Dendritic cell treated with granulocyte-macrophage colony-stimulating factor and Interleukin-4, amounts not matched to agents 40 ng/mL and 50 ng/mL, for 4 days (primary cell): ENCODE measurements at regions not wholly inside any gene's neighbourhood (a gene's known extent, or its start where the extent isn't known, plus 50 kb on each side); places are given as distances from the start of the nearest gene placed in this dataset.

Experiments
- H3K27ac Mint-ChIP-seq: one replicate; pipeline ENCODE4 v1.8.0; 2022; ENCODE audit warnings: mild to moderate bottlenecking, mixed read lengths
- H3K27me3 Mint-ChIP-seq: one replicate; pipeline ENCODE4 v1.8.0; 2022; ENCODE audit warnings: mild to moderate bottlenecking, mixed read lengths
- H3K36me3 Mint-ChIP-seq: one replicate; pipeline ENCODE4 v1.8.0; 2022; ENCODE audit warnings: low read depth, mixed read lengths
- H3K4me1 Mint-ChIP-seq: one replicate; pipeline ENCODE4 v1.8.0; 2022; ENCODE audit warnings: low read depth, mixed read lengths
- H3K4me3 Mint-ChIP-seq: one replicate; pipeline ENCODE4 v1.8.0; 2022; ENCODE audit warnings: mild to moderate bottlenecking, moderate library complexity, mixed read lengths
- H3K9me3 Mint-ChIP-seq: one replicate; pipeline ENCODE4 v1.8.0; 2022; ENCODE audit warnings: mixed read lengths
- intact Hi-C: fragments of 100-400 bp; cut with micrococcal nuclease; formaldehyde crosslinking; loops from one replicate; pipeline ENCODE4 v1.15.0; 2022

DNA sequence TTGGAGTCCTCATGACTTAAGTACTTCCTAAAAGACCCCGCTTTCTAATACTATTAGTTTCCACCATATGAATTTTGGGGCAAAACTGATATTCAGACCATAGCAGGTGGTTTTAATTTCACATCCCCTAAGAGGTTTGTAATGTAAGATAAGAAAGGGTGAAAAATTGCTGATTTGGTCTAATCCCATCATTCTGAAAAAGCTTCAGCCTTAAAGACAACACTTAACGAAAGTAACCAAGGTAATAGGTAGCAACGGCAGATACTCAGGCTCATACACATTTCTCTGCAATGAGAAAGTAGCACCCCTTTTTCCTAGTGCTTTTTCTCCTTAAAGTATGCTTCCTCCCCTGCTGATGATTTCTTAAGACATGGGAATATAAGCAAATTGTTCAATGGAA, 376.9 kb upstream of the LYPLAL1 start:
- no peaks in the 10 kb centered on the region for H3K4me1 Mint-ChIP-seq
- no peak overlapping the region for H3K4me3 Mint-ChIP-seq
- H3K9me3 Mint-ChIP-seq, result no peaks in the 10 kb centered on the region
- H3K27me3 Mint-ChIP-seq, result no peaks in the 10 kb centered on the region
- H3K27ac Mint-ChIP-seq, result no peak overlapping the region
- H3K36me3 Mint-ChIP-seq, result no peaks in the 10 kb centered on the region
- intact Hi-C loops, result no loop called here

DNA sequence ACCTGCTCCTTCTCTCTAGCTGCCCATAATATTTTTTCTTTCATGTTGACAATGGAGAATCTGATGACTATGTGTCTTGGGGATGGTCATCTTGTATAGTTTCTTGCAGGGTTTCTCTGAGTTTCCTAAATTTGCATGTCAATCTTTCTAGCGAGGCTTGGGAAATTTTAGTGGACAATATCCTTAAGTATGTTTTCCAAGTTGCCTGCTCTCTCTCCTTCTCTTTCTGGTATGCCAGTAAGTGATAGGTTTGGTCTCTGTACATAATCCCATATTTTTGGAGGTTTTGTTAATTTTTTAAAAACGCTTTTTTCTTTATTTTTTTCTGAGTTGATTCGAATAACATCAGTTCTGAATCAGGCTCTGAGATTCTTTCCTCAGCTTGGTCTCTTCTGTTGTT, 370.9 kb upstream of the LYPLAL1 start:
- Mint-ChIP-seq H3K36me3 (no peaks in the 10 kb centered on the region), H3K9me3 (no peaks in the 10 kb centered on the region), H3K4me1 (no peaks in the 10 kb centered on the region), H3K27ac (no peak overlapping the region), H3K27me3 (no peaks in the 10 kb centered on the region), H3K4me3 (no peak overlapping the region)
- intact Hi-C loops, result no loop called here

DNA sequence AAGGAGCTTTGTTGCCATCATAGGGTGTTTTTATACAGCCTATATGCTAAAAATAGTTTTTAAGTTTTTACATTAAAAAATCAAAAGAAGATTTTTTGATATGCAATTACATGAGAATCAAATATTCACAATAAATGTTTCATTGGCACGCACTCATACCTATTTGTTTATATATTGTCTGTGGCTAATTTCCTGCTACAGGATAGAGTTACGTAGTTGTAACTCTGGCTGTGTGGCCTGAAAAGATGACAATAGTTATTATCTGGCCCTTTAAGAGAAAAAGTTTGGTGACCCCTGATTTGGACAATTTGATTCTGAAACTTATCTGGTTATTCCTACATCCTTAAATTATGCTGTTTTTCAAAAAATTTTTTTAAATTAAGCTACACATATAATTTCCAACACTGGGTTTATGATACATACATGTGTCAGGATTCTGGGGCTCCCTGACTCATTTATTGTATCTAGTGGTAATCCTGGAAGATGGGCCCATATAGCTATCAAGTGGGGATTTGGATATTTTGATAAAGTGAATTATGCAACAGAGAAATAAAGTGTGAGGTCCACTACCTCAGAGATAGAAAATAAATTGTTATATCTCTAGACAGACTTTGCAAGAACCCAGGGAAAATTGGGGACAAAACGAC, 370.2 kb upstream of the LYPLAL1 start:
- H3K36me3 Mint-ChIP-seq, result no peaks in the 10 kb centered on the region
- no peaks in the 10 kb centered on the region for H3K9me3 Mint-ChIP-seq
- no peaks in the 10 kb centered on the region for H3K4me1 Mint-ChIP-seq
- no peak overlapping the region for H3K27ac Mint-ChIP-seq
- intact Hi-C loops, result no loop called here
- no peak overlapping the region for H3K4me3 Mint-ChIP-seq
- H3K27me3 Mint-ChIP-seq, result no peaks in the 10 kb centered on the region

DNA sequence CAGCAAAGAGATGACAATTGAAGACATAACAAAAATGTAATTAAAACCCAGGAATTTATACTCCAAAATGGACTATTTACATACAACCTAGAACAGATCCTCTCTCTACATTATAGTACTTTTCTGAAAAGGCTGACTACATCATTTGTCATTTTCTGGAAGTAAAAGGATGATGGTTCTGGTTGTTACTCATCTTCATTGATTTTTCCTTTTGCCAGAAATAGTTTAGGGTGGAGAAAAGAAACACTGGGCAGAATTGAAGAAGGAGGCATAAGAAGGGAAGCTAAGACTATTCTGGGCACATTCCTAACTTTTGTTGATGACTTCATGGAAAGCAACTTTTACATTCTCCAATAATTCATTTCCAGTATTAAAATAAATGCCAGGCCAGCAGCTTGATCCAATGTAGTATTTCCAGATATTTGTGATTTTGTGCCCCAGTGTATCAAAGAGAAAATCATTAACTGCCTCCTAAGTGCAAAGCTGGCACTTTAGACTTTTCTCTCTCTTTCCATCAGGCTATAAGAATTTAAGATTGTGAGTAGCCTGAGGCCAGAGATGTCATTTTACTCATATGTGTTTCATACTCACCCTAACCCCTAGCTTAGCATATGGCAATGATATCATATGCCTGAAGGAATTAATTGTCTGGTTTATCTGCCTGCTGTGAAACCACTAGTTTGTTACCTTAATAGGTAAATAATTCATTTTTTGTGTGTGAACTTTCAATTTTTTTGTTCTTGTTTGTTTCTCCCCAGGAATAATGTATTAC, 369.5 kb upstream of the LYPLAL1 start:
- Mint-ChIP-seq H3K27me3 (no peaks in the 10 kb centered on the region), H3K9me3 (no peaks in the 10 kb centered on the region), H3K4me3 (no peak overlapping the region), H3K4me1 (no peaks in the 10 kb centered on the region), H3K27ac (no peak overlapping the region), H3K36me3 (no peaks in the 10 kb centered on the region)
- intact Hi-C loops, result no loop called here

DNA sequence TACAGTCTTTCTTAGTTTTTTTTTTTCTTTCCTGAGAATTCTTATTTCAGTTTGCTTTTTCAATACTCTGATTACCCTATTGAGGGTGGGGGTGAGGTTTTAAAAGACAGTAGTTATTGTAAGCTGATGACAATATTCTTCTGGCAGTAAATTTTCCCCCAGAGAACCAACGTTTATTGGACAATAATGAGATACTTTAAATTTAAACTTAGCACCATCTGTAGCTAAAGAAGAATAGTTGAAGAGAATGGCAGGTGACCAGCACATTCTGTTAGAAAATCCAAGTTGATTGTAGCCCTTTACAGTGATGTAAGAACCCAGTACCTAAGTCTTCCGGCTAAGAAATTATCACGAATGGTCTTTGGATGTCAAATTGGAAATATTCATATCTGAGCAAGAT, 364.6 kb upstream of the LYPLAL1 start:
- Mint-ChIP-seq H3K27me3 (no peaks in the 10 kb centered on the region), H3K4me1 (no peaks in the 10 kb centered on the region), H3K9me3 (no peaks in the 10 kb centered on the region), H3K27ac (no peak overlapping the region), H3K4me3 (no peak overlapping the region), H3K36me3 (no peaks in the 10 kb centered on the region)
- intact Hi-C loops, result no loop called here

DNA sequence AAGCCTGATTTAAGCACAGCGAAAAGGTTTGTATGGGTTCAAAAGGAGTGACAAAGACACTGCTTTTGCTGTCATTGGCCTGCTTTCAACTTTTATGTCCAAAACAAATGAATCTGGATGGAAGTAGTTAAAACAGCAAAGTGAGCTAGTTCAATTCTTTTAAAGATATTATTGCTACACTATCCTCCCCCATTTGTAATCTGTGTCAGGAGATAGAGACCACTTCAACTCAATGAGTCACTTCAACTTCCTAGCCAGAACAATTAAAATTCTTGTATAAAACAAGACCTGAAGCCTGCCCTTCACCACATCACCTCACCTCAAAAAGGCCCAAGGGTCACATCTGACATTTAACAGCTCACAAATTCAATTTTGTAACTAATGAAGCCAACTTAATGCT, 364.1 kb upstream of the LYPLAL1 start:
- Mint-ChIP-seq H3K9me3 (no peaks in the 10 kb centered on the region), H3K4me1 (no peaks in the 10 kb centered on the region), H3K36me3 (no peaks in the 10 kb centered on the region), H3K4me3 (no peak overlapping the region), H3K27me3 (no peaks in the 10 kb centered on the region), H3K27ac (no peak overlapping the region)
- intact Hi-C loops, result no loop called here

DNA sequence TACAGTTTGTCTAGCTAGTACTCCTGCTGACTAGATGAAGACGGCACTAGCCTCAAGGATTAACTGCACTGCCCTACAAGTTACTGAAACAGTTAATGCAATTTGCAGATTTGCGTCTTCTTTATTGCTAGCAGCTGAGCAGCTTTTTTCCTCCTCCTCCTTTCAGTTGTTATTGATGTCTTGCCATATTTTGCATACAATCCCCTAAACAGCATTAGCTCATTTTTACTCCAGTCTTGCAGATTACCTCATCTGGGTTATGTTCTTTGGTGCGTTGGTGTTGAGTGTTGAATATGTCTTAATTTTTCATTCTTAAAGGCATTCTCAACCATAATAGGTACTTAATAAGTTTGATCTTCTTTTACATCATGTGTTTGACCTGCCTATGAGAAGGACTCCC, 363.4 kb upstream of the LYPLAL1 start:
- H3K27ac Mint-ChIP-seq, result no peak overlapping the region
- intact Hi-C loops, result no loop called here
- no peak overlapping the region for H3K4me3 Mint-ChIP-seq
- H3K4me1 Mint-ChIP-seq, result no peaks in the 10 kb centered on the region
- no peaks in the 10 kb centered on the region for H3K27me3 Mint-ChIP-seq
- H3K9me3 Mint-ChIP-seq, result no peaks in the 10 kb centered on the region
- no peaks in the 10 kb centered on the region for H3K36me3 Mint-ChIP-seq

DNA sequence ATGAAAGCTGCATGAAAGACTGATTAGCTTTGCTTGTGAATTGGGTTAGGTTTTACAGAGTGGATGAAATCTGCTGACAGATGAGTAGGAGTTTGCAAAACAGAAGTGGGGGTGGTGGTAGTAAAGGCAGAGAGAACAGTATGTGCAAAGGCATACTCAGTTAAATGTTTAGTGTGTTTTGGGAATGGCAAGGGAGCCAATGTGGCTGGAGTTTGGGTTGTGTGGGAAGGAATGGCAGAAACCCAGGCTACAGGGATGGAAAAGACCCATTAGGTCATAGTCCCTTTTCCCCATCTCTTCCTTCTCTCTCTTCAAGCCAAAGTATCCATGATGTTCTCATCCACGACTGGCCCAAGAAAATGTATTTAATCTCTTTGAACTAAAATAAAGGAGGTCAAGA, 362.2 kb upstream of the LYPLAL1 start:
- no peak overlapping the region for H3K4me3 Mint-ChIP-seq
- H3K4me1 Mint-ChIP-seq, result no peaks in the 10 kb centered on the region
- H3K36me3 Mint-ChIP-seq, result no peaks in the 10 kb centered on the region
- intact Hi-C loops, result no loop called here
- no peaks in the 10 kb centered on the region for H3K27me3 Mint-ChIP-seq
- H3K27ac Mint-ChIP-seq, result no peak overlapping the region
- H3K9me3 Mint-ChIP-seq, result no peaks in the 10 kb centered on the region

DNA sequence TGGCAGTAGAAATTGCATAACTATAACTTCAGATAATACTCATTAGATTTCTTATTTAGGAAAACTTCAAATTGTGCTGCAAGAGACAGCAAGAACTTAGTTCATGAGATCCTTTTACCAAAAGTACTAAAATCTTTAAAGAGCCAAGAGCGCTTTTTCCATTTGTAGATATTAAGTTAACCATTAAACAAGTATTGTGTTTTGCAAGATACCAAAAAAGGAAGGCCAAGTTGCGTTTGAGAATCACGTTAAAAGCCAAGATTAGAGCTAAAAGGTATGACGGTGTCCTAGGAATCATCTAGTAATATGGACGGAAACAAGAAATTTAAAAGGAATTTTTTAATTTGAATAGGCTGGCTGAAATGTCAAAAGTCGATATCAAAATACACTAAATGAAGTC, 361.3 kb upstream of the LYPLAL1 start:
- Mint-ChIP-seq H3K36me3 (no peaks in the 10 kb centered on the region), H3K27ac (no peak overlapping the region), H3K27me3 (no peaks in the 10 kb centered on the region), H3K9me3 (no peaks in the 10 kb centered on the region), H3K4me1 (no peaks in the 10 kb centered on the region), H3K4me3 (no peak overlapping the region)
- intact Hi-C loops, result no loop called here

DNA sequence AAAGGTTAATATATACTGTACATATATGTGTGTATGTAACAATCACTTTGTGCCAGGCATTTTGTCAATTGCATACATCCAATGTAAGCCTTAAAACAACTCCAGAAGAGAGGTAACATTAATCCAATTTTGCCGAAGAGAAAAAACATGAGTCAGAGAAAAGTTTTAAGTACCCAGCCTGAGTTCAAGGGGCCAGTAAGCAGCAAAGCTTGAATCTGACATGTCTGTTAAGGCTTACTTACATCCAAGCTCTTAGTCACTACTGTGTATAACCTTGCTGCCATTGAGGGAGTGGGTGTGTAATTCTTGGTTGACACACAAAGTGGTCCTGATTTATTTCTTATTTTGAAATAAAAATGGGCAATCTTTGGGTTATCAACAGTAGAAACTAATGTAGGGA, 360.4 kb upstream of the LYPLAL1 start:
- intact Hi-C loops, result no loop called here
- Mint-ChIP-seq H3K4me3 (no peak overlapping the region), H3K27me3 (no peaks in the 10 kb centered on the region), H3K36me3 (no peaks in the 10 kb centered on the region), H3K9me3 (no peaks in the 10 kb centered on the region), H3K4me1 (no peaks in the 10 kb centered on the region), H3K27ac (no peak overlapping the region)

DNA sequence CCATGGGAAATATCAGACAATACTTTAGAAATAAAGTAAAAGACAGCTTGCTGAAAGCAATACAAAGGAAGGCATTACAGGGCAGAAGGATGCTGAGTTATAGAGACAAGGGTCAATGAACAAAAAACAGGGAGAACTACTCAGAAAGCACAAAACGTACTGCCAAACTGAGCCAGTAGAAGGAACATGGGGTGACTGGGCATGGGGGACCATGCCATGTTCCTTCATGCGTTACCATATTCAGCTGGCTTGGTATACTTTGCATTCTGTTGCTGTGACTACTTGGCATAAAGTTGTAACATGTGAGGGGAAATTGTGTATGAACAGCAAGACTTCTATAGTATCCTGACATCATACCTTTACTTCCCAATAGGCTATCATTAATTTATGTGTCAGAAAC, 358.6 kb upstream of the LYPLAL1 start:
- H3K36me3 Mint-ChIP-seq, result no peaks in the 10 kb centered on the region
- intact Hi-C loops, result no loop called here
- no peak overlapping the region for H3K27ac Mint-ChIP-seq
- H3K4me1 Mint-ChIP-seq, result no peaks in the 10 kb centered on the region
- no peaks in the 10 kb centered on the region for H3K9me3 Mint-ChIP-seq
- H3K4me3 Mint-ChIP-seq, result no peak overlapping the region
- no peaks in the 10 kb centered on the region for H3K27me3 Mint-ChIP-seq

DNA sequence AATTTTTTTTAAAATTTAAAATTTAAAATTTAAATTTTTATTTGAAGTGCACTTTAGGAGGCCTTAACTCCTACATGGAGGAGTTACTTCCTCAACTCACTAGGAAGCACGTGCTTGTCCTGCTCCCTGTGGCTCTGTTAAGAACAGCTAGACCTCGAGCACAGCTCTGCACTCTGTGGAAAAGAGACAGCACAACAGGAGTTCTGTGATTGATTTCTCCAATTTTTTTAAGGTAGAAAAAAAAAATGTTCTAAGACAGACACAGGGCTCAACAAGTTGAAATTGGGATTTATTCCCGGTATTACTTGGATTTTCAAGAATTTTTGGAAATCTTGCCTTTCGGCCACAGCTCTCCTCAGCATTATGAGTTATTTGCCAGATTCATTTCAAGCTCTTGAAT, 356.6 kb upstream of the LYPLAL1 start:
- Mint-ChIP-seq H3K4me3 (no peak overlapping the region), H3K36me3 (no peaks in the 10 kb centered on the region), H3K4me1 (no peaks in the 10 kb centered on the region), H3K9me3 (no peaks in the 10 kb centered on the region), H3K27me3 (no peaks in the 10 kb centered on the region), H3K27ac (no peak overlapping the region)
- intact Hi-C loops, result no loop called here

DNA sequence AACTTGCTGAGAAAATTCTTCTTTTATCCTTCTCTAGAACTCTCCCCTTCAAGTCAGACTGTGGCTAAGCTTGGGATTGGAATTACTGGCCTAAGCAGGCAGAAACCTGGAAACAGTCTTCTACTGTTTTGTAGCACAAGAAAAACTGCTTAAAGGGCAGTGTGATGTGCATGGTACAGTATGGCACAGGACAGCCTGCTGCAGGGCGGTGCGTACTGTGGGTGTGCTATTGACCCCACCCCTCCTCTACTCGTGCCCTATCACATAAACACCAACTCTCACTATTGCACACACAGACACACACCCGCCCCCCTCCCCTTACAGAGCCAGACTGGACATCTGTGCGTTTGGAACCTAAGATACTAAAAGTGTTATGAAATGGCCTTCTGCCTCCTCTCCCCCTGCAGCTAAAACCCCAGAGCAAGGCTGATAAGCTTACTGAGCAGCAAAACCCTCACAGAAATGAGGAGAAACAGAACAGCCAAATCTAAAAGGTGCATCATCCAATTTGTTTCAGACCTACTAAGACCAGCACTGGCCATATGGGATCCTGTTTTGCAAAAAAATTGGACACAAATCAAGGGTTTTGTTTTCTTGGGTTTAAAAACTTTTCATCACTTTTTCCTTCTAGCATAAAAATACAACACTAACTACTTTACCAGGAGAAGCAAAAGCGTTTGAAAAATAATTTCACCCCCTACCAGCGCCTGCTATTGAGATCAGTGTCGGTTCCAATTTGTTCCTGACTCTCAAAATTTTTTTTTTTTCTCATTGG, 355.8 kb upstream of the LYPLAL1 start:
- H3K4me1 Mint-ChIP-seq, result no peaks in the 10 kb centered on the region
- intact Hi-C loops, result no loop called here
- no peaks in the 10 kb centered on the region for H3K36me3 Mint-ChIP-seq
- H3K9me3 Mint-ChIP-seq, result no peaks in the 10 kb centered on the region
- no peak overlapping the region for H3K27ac Mint-ChIP-seq
- no peak overlapping the region for H3K4me3 Mint-ChIP-seq
- H3K27me3 Mint-ChIP-seq, result no peaks in the 10 kb centered on the region

DNA sequence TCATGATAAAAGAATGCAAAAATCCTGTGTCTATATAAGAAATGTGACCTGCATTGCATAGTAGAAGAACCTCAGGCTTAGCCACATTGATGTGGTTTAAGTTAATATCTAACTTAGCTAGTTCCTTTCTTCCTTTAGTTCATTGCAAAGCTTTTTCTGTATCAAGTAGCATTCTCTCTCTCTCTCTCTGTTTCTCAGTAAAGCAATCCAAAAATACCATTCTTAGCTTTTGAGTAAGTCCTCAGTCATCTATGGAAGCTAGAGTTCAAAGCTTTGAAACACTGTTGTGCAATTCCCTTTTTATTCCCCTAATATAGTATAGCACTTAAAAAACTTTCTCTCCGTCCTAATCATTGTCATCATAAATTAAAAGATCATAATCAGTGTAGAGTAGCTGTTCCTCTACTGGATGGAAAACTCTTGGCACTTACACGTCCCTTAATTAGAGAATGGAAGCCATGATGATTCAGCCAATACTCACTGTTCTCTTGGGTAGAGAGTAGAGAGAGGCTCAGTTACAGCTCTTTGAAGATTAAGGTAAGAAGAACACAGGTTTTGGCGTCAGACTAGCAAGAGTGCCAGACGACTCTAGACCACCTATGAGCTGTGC, 350.3 kb upstream of the LYPLAL1 start:
- Mint-ChIP-seq H3K36me3 (no peaks in the 10 kb centered on the region), H3K27ac (no peak overlapping the region), H3K4me3 (no peak overlapping the region), H3K9me3 (no peaks in the 10 kb centered on the region), H3K27me3 (no peaks in the 10 kb centered on the region), H3K4me1 (no peaks in the 10 kb centered on the region)
- intact Hi-C loops, result no loop called here
